ENCODE measurements at regions not wholly inside any gene's neighbourhood (a gene's known extent, or its start where the extent isn't known, plus 50 kb on each side); places are given as distances from the start of the nearest gene placed in this dataset.

GRCh38 chr1:193416226-193417024, 230.0 kb upstream of the B3GALT2 start:
- no peak overlapping the region for H3K4me3 ChIP-seq (ENCODE audit: low read depth in 1 of 3, low read length in 3 of 3)
- H3K27me3 ChIP-seq (ENCODE audit: control insufficient read depth in 3 of 3, insufficient read depth in 3 of 3, low read length in 3 of 3), result no peaks in the 10 kb centered on the region
- DNase-seq (no peak), FAIRE-seq (no peak)
- WGBS, 3 donors, result 94 to 99% (median 95%) methylated on average over 7 of the region's 7 CpGs
- H3K36me3 ChIP-seq (ENCODE audit: control insufficient read depth in 3 of 3, insufficient read depth in 2 of 3, low read depth in 1 of 3, low read length in 3 of 3), result no peaks in the 10 kb centered on the region
- no peaks in the 10 kb centered on the region for H3K9me3 ChIP-seq (ENCODE audit: control insufficient read depth in 2 of 2, insufficient read depth in 1 of 2, low read depth in 1 of 2, low read length in 1 of 2)
- no peak overlapping the region for H3K27ac ChIP-seq (ENCODE audit: low read depth in 1 of 3, low read length in 2 of 3)
- peaks cover 0 to 4% (median 0%) of the 10 kb centered on the region in 3 donors for H3K4me1 ChIP-seq (ENCODE audit: control insufficient read depth in 3 of 3, insufficient read depth in 2 of 3, low read depth in 1 of 3, low read length in 2 of 3)

DNA sequence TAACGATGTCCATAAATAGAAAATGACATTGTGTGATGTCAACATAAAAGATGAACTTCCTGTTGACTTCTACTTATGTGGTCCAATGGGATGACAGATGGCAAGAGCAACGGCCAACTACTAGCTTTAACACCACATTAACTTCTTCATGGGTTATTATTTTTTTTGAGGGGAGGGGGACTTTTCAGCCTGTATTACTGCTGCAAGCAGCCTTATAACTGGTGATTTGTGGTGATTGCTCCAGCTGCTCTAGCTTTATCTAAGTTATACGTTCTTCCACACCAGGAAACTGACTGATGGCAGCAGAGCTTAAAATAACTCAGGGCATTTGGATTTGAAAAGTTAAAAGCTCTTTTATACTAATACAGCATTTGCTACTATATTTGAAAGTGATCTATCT, 228.8 kb upstream of the B3GALT2 start:
- Histone ChIP-seq H3K9me3 (ENCODE audit: control insufficient read depth in 2 of 2, insufficient read depth in 1 of 2, low read depth in 1 of 2, low read length in 1 of 2) (no peaks in the 10 kb centered on the region), H3K4me1 (ENCODE audit: control insufficient read depth in 3 of 3, insufficient read depth in 2 of 3, low read depth in 1 of 3, low read length in 2 of 3) (peaks cover 0 to 4% (median 0%) of the 10 kb centered on the region in 3 donors), H3K4me3 (ENCODE audit: low read depth in 1 of 3, low read length in 3 of 3) (no peak overlapping the region), H3K27ac (ENCODE audit: low read depth in 1 of 3, low read length in 2 of 3) (no peak overlapping the region), H3K27me3 (ENCODE audit: control insufficient read depth in 3 of 3, insufficient read depth in 3 of 3, low read length in 3 of 3) (no peaks in the 10 kb centered on the region), H3K36me3 (ENCODE audit: control insufficient read depth in 3 of 3, insufficient read depth in 2 of 3, low read depth in 1 of 3, low read length in 3 of 3) (no peaks in the 10 kb centered on the region)
- DNase-seq (no peak), FAIRE-seq (no peak)
- WGBS, 3 donors, result 65 to 76% (median 69%) methylated on average over 3 of the region's 3 CpGs

DNA sequence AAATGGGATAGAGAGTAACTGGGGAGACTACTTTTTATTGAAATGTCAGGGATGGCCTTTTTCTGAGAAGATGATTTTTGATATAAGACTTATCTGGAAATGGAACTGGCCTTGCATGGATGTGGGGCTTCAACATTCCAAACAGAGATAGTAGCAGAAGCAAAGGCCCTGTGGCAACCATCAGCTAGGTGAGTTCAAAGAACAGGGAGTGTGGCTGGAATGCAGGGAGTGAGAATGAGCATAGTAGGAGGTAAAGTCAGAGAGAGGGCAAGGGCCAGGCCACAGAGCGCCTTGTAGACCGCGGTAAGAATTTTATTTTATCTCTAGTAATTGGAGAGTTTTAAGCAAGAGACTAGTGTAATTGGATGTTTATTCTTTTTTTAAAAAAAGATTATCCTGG, 227.0 kb upstream of the B3GALT2 start:
- WGBS, 3 donors, result 96 to 97% (median 96%) methylated on average over 3 of the region's 3 CpGs
- H3K4me1 ChIP-seq (ENCODE audit: control insufficient read depth in 3 of 3, insufficient read depth in 2 of 3, low read depth in 1 of 3, low read length in 2 of 3), result peaks cover 0 to 4% (median 3%) of the 10 kb centered on the region in 3 donors
- DNase-seq (no peak), FAIRE-seq (no peak)
- H3K36me3 ChIP-seq (ENCODE audit: control insufficient read depth in 3 of 3, insufficient read depth in 2 of 3, low read depth in 1 of 3, low read length in 3 of 3), result no peaks in the 10 kb centered on the region
- H3K27me3 ChIP-seq (ENCODE audit: control insufficient read depth in 3 of 3, insufficient read depth in 3 of 3, low read length in 3 of 3), result no peaks in the 10 kb centered on the region
- H3K4me3 ChIP-seq (ENCODE audit: low read depth in 1 of 3, low read length in 3 of 3), result no peak overlapping the region
- H3K27ac ChIP-seq (ENCODE audit: low read depth in 1 of 3, low read length in 2 of 3), result no peak overlapping the region
- no peaks in the 10 kb centered on the region for H3K9me3 ChIP-seq (ENCODE audit: control insufficient read depth in 2 of 2, insufficient read depth in 1 of 2, low read depth in 1 of 2, low read length in 1 of 2)

GRCh38 chr1:193412748-193413147, 226.3 kb upstream of the B3GALT2 start:
- Histone ChIP-seq H3K27me3 (ENCODE audit: control insufficient read depth in 3 of 3, insufficient read depth in 3 of 3, low read length in 3 of 3) (no peaks in the 10 kb centered on the region), H3K36me3 (ENCODE audit: control insufficient read depth in 3 of 3, insufficient read depth in 2 of 3, low read depth in 1 of 3, low read length in 3 of 3) (no peaks in the 10 kb centered on the region), H3K4me1 (ENCODE audit: control insufficient read depth in 3 of 3, insufficient read depth in 2 of 3, low read depth in 1 of 3, low read length in 2 of 3) (peaks cover 0 to 8% (median 0%) of the 10 kb centered on the region in 3 donors), H3K4me3 (ENCODE audit: low read depth in 1 of 3, low read length in 3 of 3) (no peak overlapping the region), H3K9me3 (ENCODE audit: control insufficient read depth in 2 of 2, insufficient read depth in 1 of 2, low read depth in 1 of 2, low read length in 1 of 2) (no peaks in the 10 kb centered on the region), H3K27ac (ENCODE audit: low read depth in 1 of 3, low read length in 2 of 3) (no peak overlapping the region)
- FAIRE-seq (no peak), DNase-seq (no peak)
- 90 to 95% (median 94%) methylated on average over 1 of the region's 1 CpG for WGBS, 3 donors

- FAIRE-seq (no peak), DNase-seq (no peak)
- WGBS, 3 donors, result 59 to 74% (median 69%) methylated on average over 5 of the region's 5 CpGs
- H3K4me3 ChIP-seq (ENCODE audit: low read depth in 1 of 3, low read length in 3 of 3), result no peak overlapping the region
- no peaks in the 10 kb centered on the region for H3K36me3 ChIP-seq (ENCODE audit: control insufficient read depth in 3 of 3, insufficient read depth in 2 of 3, low read depth in 1 of 3, low read length in 3 of 3)
- H3K27me3 ChIP-seq (ENCODE audit: control insufficient read depth in 3 of 3, insufficient read depth in 3 of 3, low read length in 3 of 3), result no peaks in the 10 kb centered on the region
- no peaks in the 10 kb centered on the region for H3K9me3 ChIP-seq (ENCODE audit: control insufficient read depth in 2 of 2, insufficient read depth in 1 of 2, low read depth in 1 of 2, low read length in 1 of 2)
- H3K27ac ChIP-seq (ENCODE audit: low read depth in 1 of 3, low read length in 2 of 3), result peak overlapping the region in 1 of 3 donors; percentile 24
- peaks cover 0 to 8% (median 0%) of the 10 kb centered on the region in 3 donors for H3K4me1 ChIP-seq (ENCODE audit: control insufficient read depth in 3 of 3, insufficient read depth in 2 of 3, low read depth in 1 of 3, low read length in 2 of 3)
These were observed 225.3 kb upstream of the B3GALT2 start for GRCh38 chr1:193411714-193412113.

DNA sequence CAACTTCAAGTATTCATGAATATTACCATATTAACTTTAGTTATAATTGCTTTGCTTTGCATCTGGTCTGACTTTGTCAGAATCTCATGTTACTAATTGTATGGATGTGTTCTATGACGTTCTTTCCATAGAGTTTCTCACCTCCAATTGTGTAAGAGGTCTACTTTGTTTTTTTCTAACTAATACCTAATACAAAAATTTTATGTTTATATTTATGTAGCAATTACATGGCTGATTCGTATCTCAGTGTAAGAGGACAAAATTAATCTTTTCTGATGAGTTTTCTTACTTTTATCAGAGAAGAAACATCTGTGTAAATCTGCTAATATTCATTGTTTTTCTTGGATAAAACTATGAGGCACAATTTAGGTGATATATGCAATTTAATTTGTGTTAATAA, 224.8 kb upstream of the B3GALT2 start:
- DNase-seq, result no peak
- Histone ChIP-seq H3K27me3 (ENCODE audit: control insufficient read depth in 3 of 3, insufficient read depth in 3 of 3, low read length in 3 of 3) (no peaks in the 10 kb centered on the region), H3K4me3 (ENCODE audit: low read depth in 1 of 3, low read length in 3 of 3) (no peak overlapping the region), H3K36me3 (ENCODE audit: control insufficient read depth in 3 of 3, insufficient read depth in 2 of 3, low read depth in 1 of 3, low read length in 3 of 3) (no peaks in the 10 kb centered on the region), H3K4me1 (ENCODE audit: control insufficient read depth in 3 of 3, insufficient read depth in 2 of 3, low read depth in 1 of 3, low read length in 2 of 3) (peaks cover 0 to 8% (median 0%) of the 10 kb centered on the region in 3 donors), H3K27ac (ENCODE audit: low read depth in 1 of 3, low read length in 2 of 3) (no peak overlapping the region), H3K9me3 (ENCODE audit: control insufficient read depth in 2 of 2, insufficient read depth in 1 of 2, low read depth in 1 of 2, low read length in 1 of 2) (no peaks in the 10 kb centered on the region)
- WGBS, 3 donors, result 77 to 92% (median 90%) methylated on average over 2 of the region's 2 CpGs
- no peak for FAIRE-seq

DNA sequence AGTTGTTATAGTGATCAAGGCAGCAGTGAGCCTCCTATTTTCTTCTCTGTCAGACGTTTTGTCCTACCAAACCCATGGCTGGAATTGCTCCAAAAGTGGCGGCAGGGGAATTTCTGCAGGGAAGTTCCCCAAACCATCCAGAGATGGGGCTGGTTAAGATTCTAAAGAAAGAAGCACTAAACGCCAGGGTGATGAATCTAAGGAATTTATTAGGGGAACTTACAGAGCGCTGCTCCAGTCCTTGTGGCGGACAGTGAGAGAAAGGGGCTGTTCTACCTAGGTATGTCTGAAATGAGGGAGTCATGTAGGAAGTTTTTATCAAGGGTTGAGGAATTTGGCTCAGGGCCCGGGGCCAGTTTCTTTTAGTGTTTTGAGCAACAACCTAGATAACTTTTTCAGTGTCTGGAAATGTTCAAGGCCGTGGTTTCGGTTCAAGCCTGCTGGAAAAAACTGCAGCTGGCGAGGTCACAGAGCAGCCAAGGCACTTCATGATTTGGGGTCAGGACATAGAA, 222.4 kb upstream of the B3GALT2 start:
- 10 to 35% (median 28%) methylated on average over 9 of the region's 9 CpGs for WGBS, 3 donors

DNA sequence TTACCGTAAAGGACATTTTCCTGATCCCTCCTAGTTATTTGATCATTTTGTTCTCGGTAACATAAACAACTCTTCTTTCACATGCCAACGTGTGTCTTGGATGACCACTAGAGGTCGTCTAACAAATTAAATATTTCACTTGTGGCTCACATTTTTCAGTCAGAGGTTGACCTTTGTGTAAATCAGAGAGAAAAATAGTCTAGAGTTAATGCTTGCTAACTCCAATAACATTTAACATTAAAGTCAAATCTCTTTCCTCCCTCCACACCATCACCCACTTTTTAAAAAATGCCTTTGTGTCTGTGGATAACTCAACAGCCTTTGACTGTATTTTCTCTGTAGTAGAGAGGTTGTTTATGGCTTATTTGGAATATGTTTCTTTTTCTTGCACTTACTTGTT, 220.5 kb upstream of the B3GALT2 start:
- FAIRE-seq (peak; percentile 88), DNase-seq (peak; percentile 55 to 71)
- H3K4me1 ChIP-seq (ENCODE audit: control insufficient read depth in 3 of 3, insufficient read depth in 2 of 3, low read depth in 1 of 3, low read length in 2 of 3), result peaks cover 0 to 15% (median 0%) of the 10 kb centered on the region in 3 donors
- no peak overlapping the region for H3K4me3 ChIP-seq (ENCODE audit: low read depth in 1 of 3, low read length in 3 of 3)
- H3K27ac ChIP-seq (ENCODE audit: low read depth in 1 of 3, low read length in 2 of 3), result no peak overlapping the region
- 2 to 4% (median 3%) methylated on average over 4 of the region's 4 CpGs for WGBS, 3 donors
- H3K27me3 ChIP-seq (ENCODE audit: control insufficient read depth in 3 of 3, insufficient read depth in 3 of 3, low read length in 3 of 3), result no peaks in the 10 kb centered on the region
- H3K9me3 ChIP-seq (ENCODE audit: control insufficient read depth in 2 of 2, insufficient read depth in 1 of 2, low read depth in 1 of 2, low read length in 1 of 2), result peaks cover 0 to 6% of the 10 kb centered on the region in 2 donors
- H3K36me3 ChIP-seq (ENCODE audit: control insufficient read depth in 3 of 3, insufficient read depth in 2 of 3, low read depth in 1 of 3, low read length in 3 of 3), result no peaks in the 10 kb centered on the region

More for the DNA sequence above, 222.4 kb upstream of the B3GALT2 start:
- no peak for FAIRE-seq
- Histone ChIP-seq H3K9me3 (ENCODE audit: control insufficient read depth in 2 of 2, insufficient read depth in 1 of 2, low read depth in 1 of 2, low read length in 1 of 2) (peaks cover 0 to 6% of the 10 kb centered on the region in 2 donors), H3K27ac (ENCODE audit: low read depth in 1 of 3, low read length in 2 of 3) (peak overlapping the region in 1 of 3 donors; percentile 71), H3K4me3 (ENCODE audit: low read depth in 1 of 3, low read length in 3 of 3) (peak overlapping the region in 1 of 3 donors; percentile 9), H3K27me3 (ENCODE audit: control insufficient read depth in 3 of 3, insufficient read depth in 3 of 3, low read length in 3 of 3) (no peaks in the 10 kb centered on the region), H3K36me3 (ENCODE audit: control insufficient read depth in 3 of 3, insufficient read depth in 2 of 3, low read depth in 1 of 3, low read length in 3 of 3) (no peaks in the 10 kb centered on the region), H3K4me1 (ENCODE audit: control insufficient read depth in 3 of 3, insufficient read depth in 2 of 3, low read depth in 1 of 3, low read length in 2 of 3) (peaks cover 0 to 8% (median 0%) of the 10 kb centered on the region in 3 donors)
- DNase-seq, result peak; percentile 72 to 77
